AG08396 (cell line): ENCODE measurements at regions not wholly inside any gene's neighbourhood (a gene's known extent, or its start where the extent isn't known, plus 50 kb on each side); places are given as distances from the start of the nearest gene placed in this dataset.

ENCODE experiments used
- DNase-seq: peaks from one replicate; pipeline ENCODE4 v3.0.0; 2012; ENCODE audit warnings: low spot score, mixed read lengths

GRCh38 chr5:10073441-10074104 is 176.1 kb downstream of the ATPSCKMT start:
- DNase-seq: no peak

GRCh38 chr5:10069637-10070313 is 179.9 kb downstream of the ATPSCKMT start:
- DNase-seq: no peak

- no peak for DNase-seq
Observed at GRCh38 chr5:10065428-10066000, 184.2 kb downstream of the ATPSCKMT start.

GRCh38 chr5:10064546-10065195 is 185.0 kb downstream of the ATPSCKMT start:
- no peak for DNase-seq

- DNase-seq: no peak
Observed at GRCh38 chr5:10063997-10064396, 185.7 kb downstream of the ATPSCKMT start.

GRCh38 chr5:10059980-10060379 is 189.7 kb downstream of the ATPSCKMT start:
- DNase-seq: no peak

- DNase-seq: no peak
Observed at GRCh38 chr5:10059556-10059955, 190.1 kb downstream of the ATPSCKMT start.

GRCh38 chr5:10057356-10057755 is 192.3 kb downstream of the ATPSCKMT start:
- DNase-seq: no peak

- DNase-seq: no peak
Observed at GRCh38 chr5:10056228-10056760, 193.4 kb downstream of the ATPSCKMT start.

GRCh38 chr5:10049858-10050455 is 199.7 kb downstream of the ATPSCKMT start:
- no peak for DNase-seq

- DNase-seq: no peak
Observed at GRCh38 chr5:10046676-10047075, 203.0 kb downstream of the ATPSCKMT start.

GRCh38 chr5:10045376-10045775 is 204.3 kb downstream of the ATPSCKMT start:
- DNase-seq: no peak

- no peak for DNase-seq
Observed at GRCh38 chr5:10036136-10036815, 213.4 kb downstream of the ATPSCKMT start.

GRCh38 chr5:10034001-10034400 is 215.7 kb downstream of the ATPSCKMT start:
- no peak for DNase-seq

- no peak for DNase-seq
Observed at GRCh38 chr5:10031817-10032216, 217.9 kb downstream of the ATPSCKMT start.

GRCh38 chr5:10030219-10030831 is 219.4 kb downstream of the ATPSCKMT start:
- DNase-seq: no peak

- DNase-seq: no peak
Observed at GRCh38 chr5:10023494-10023893, 226.2 kb downstream of the ATPSCKMT start.

- no peak for DNase-seq
Observed at GRCh38 chr5:10021248-10021647, 228.4 kb downstream of the ATPSCKMT start.

- no peak for DNase-seq
Observed at GRCh38 chr5:10019236-10019635, 230.5 kb downstream of the ATPSCKMT start.

GRCh38 chr5:10018201-10019069 is 231.3 kb downstream of the ATPSCKMT start:
- DNase-seq: peak; percentile 58
